Activated CD8-positive, alpha-beta T cell treated with anti-CD3 and anti-CD28 coated beads for 36 hours (primary cell): ENCODE measurements at regions not wholly inside any gene's neighbourhood (a gene's known extent, or its start where the extent isn't known, plus 50 kb on each side); places are given as distances from the start of the nearest gene placed in this dataset.

Source experiments
- ATAC-seq: fragments of 200-7000 bp; cut with Tn5 transposase; one replicate; pipeline ENCODE4 v1.10.0; 2021; ENCODE audit warnings: mild to moderate bottlenecking, moderate library complexity
- CTCF ChIA-PET: fragments of 350-600 bp; sonication (Branson Sonifier 250); formaldehyde crosslinking; loops from one replicate; lab custom pipeline; 2021; ENCODE audit warnings: antibody characterized with exemption; lab: Charles Lee
- POLR2A ChIA-PET: fragments of 350-600 bp; sonication (Branson Sonifier 250); formaldehyde crosslinking; loops from one replicate; lab custom pipeline; 2021; ENCODE audit warnings: antibody characterized with exemption; lab: Charles Lee
- DNase-seq: peaks from one replicate; pipeline ENCODE4 v3.0.0-alpha.2; 2020
- H3K27ac Mint-ChIP-seq: one replicate; pipeline ENCODE4 v1.8.0; 2021; ENCODE audit warnings: mild to moderate bottlenecking, mixed read lengths
- H3K27me3 Mint-ChIP-seq: one replicate; pipeline ENCODE4 v1.8.0; 2021; ENCODE audit warnings: mixed read lengths
- H3K36me3 Mint-ChIP-seq: one replicate; pipeline ENCODE4 v1.8.0; 2021; ENCODE audit warnings: low read depth, mixed read lengths
- H3K4me1 Mint-ChIP-seq: one replicate; pipeline ENCODE4 v1.8.0; 2021; ENCODE audit warnings: low read depth, mixed read lengths
- H3K4me3 Mint-ChIP-seq: one replicate; pipeline ENCODE4 v1.8.0; 2021; ENCODE audit warnings: mild to moderate bottlenecking, moderate library complexity, mixed read lengths
- H3K9me3 Mint-ChIP-seq: one replicate; pipeline ENCODE4 v1.8.0; 2021; ENCODE audit warnings: mixed read lengths
- CTCF ChIP-seq: fragments of 200-600 bp; IDR thresholded peaks from one replicate; pipeline ENCODE4 v1.8.0; 2022; ENCODE audit warnings: antibody characterized with exemption, mild to moderate bottlenecking
- intact Hi-C: fragments of 100-400 bp; cut with micrococcal nuclease; formaldehyde crosslinking; loops from one replicate; pipeline ENCODE4 v1.10.0; 2022

GRCh38 chr2:76252704-76253103, 542.0 kb upstream of the GCFC2 start:
- intact Hi-C loops: no loop called here
- Mint-ChIP-seq H3K27me3 (no peaks in the 10 kb centered on the region), H3K27ac (no peak overlapping the region), H3K4me1 (no peaks in the 10 kb centered on the region), H3K4me3 (no peak overlapping the region), H3K36me3 (no peaks in the 10 kb centered on the region), H3K9me3 (no peaks in the 10 kb centered on the region)
- POLR2A ChIA-PET: no interaction called here
- no peak for ATAC-seq
- no peak for DNase-seq
- CTCF ChIA-PET: no interaction called here
- TF ChIP-seq CTCF: no peak

- Mint-ChIP-seq H3K27me3 (no peaks in the 10 kb centered on the region), H3K36me3 (no peaks in the 10 kb centered on the region), H3K27ac (no peak overlapping the region), H3K4me3 (no peak overlapping the region), H3K4me1 (no peaks in the 10 kb centered on the region), H3K9me3 (no peaks in the 10 kb centered on the region)
- CTCF ChIA-PET: no interaction called here
- POLR2A ChIA-PET: no interaction called here
- intact Hi-C loops: no loop called here
- no peak for TF ChIP-seq CTCF
- DNase-seq (no peak), ATAC-seq (no peak)
These were observed 540.6 kb upstream of the GCFC2 start for GRCh38 chr2:76251342-76251741.

GRCh38 chr2:76247006-76247405, 536.3 kb upstream of the GCFC2 start:
- Mint-ChIP-seq H3K4me3 (no peak overlapping the region), H3K4me1 (no peaks in the 10 kb centered on the region), H3K36me3 (no peaks in the 10 kb centered on the region), H3K27ac (no peak overlapping the region), H3K9me3 (peaks cover 2% of the 10 kb centered on the region), H3K27me3 (no peaks in the 10 kb centered on the region)
- ChIA-PET CTCF (no interaction called here), POLR2A (no interaction called here)
- intact Hi-C loops: no loop called here
- TF ChIP-seq CTCF: no peak
- DNase-seq (no peak), ATAC-seq (no peak)

- ChIA-PET POLR2A (no interaction called here), CTCF (no interaction called here)
- no peak for ATAC-seq
- Mint-ChIP-seq H3K4me1 (no peaks in the 10 kb centered on the region), H3K27ac (no peak overlapping the region), H3K27me3 (no peaks in the 10 kb centered on the region), H3K36me3 (no peaks in the 10 kb centered on the region), H3K4me3 (no peak overlapping the region), H3K9me3 (peaks cover 6% of the 10 kb centered on the region)
- TF ChIP-seq CTCF: no peak
- DNase-seq: no peak
- intact Hi-C loops: no loop called here
These were observed 501.6 kb upstream of the GCFC2 start for GRCh38 chr2:76211991-76212985.

GRCh38 chr2:76210551-76210950, 499.8 kb upstream of the GCFC2 start:
- Mint-ChIP-seq H3K9me3 (peaks cover 6% of the 10 kb centered on the region), H3K36me3 (no peaks in the 10 kb centered on the region), H3K4me3 (no peak overlapping the region), H3K4me1 (no peaks in the 10 kb centered on the region), H3K27me3 (no peaks in the 10 kb centered on the region), H3K27ac (no peak overlapping the region)
- ATAC-seq (no peak), DNase-seq (no peak)
- no peak for TF ChIP-seq CTCF
- CTCF ChIA-PET: no interaction called here
- POLR2A ChIA-PET: no interaction called here
- intact Hi-C loops: no loop called here
